PC-9 (cell line): ENCODE measurements at regions not wholly inside any gene's neighbourhood (a gene's known extent, or its start where the extent isn't known, plus 50 kb on each side); places are given as distances from the start of the nearest gene placed in this dataset.

ENCODE experiments used
- BruUV-seq: library from RNA; stranded (reverse); fragments of 400-500 nt; replicated peaks from 2 replicates; lab custom pipeline; 2021; lab: Mats Ljungman, UMichigan
- CTCF ChIA-PET: fragments of 300-600 bp; sonication (Branson Sonifier 250); formaldehyde crosslinking; loops from one replicate; lab custom pipeline; 2022; ENCODE audit warnings: antibody characterized with exemption; lab: Charles Lee
- POLR2A ChIA-PET: fragments of 300-600 bp; sonication (Branson Sonifier 250); formaldehyde crosslinking; loops from one replicate; lab custom pipeline; 2022; ENCODE audit warnings: antibody characterized with exemption; ENCODE audit not compliant: unreplicated experiment; lab: Charles Lee
- DNase-seq, 2 experiments: peaks; one replicate each; pipeline versions ENCODE4 v3.0.0 to v3.0.0-alpha.2; 2015 to 2022; ENCODE audit warnings: mixed read lengths in 1 of 2
- H2AFZ ChIP-seq: fragments of 200-600 bp; sonication (generic); 2 replicates; pipeline ENCODE4 v1.8.1; 2017; ENCODE audit warnings: antibody characterized with exemption
- H3F3A ChIP-seq: fragments of 200-600 bp; sonication (generic); 2 replicates; pipeline ENCODE4 v1.8.1; 2017; ENCODE audit warnings: antibody characterized with exemption, mild to moderate bottlenecking, low read depth; ENCODE audit not compliant: insufficient read depth
- H3K27ac ChIP-seq: fragments of 200-600 bp; sonication (generic); 2 replicates; pipeline ENCODE4 v1.6.1; 2016; ENCODE audit warnings: mixed run types
- H3K27me3 ChIP-seq: fragments of 200-600 bp; sonication (generic); 2 replicates; pipeline ENCODE4 v1.6.1; 2016; ENCODE audit warnings: low read depth, mixed run types; ENCODE audit not compliant: insufficient read depth
- H3K36me3 ChIP-seq: fragments of 200-600 bp; sonication (generic); 2 replicates; pipeline ENCODE4 v1.6.1; 2016; ENCODE audit warnings: low read depth, mixed run types
- H3K4me1 ChIP-seq: fragments of 200-600 bp; sonication (generic); replicated peaks from 2 replicates; pipeline ENCODE4 v1.6.1; 2016; ENCODE audit warnings: mixed run types; ENCODE audit not compliant: insufficient read depth
- H3K4me2 ChIP-seq: fragments of 200-600 bp; sonication (generic); 2 replicates; pipeline ENCODE4 v1.6.1; 2017; ENCODE audit warnings: mixed run types
- H3K4me3 ChIP-seq: fragments of 200-600 bp; sonication (generic); 2 replicates; pipeline ENCODE4 v1.6.1; 2016; ENCODE audit warnings: mixed run types
- H3K79me2 ChIP-seq: fragments of 200-600 bp; sonication (generic); 2 replicates; pipeline ENCODE4 v1.6.1; 2017; ENCODE audit warnings: low read depth, mixed run types
- H3K9me2 ChIP-seq: fragments of 200-600 bp; sonication (generic); 2 replicates; pipeline ENCODE4 v1.8.1; 2017; ENCODE audit warnings: mild to moderate bottlenecking; ENCODE audit not compliant: insufficient read depth
- H3K9me3 ChIP-seq: fragments of 200-600 bp; sonication (generic); 2 replicates; pipeline ENCODE4 v1.8.1; 2016; ENCODE audit warnings: low read depth; ENCODE audit not compliant: insufficient read depth
- H4K20me1 ChIP-seq: fragments of 200-600 bp; sonication (generic); 2 replicates; pipeline ENCODE4 v1.8.1; 2017; ENCODE audit not compliant: insufficient read depth
- EZH2 ChIP-seq: fragments of 200-600 bp; sonication (generic); IDR thresholded peaks from 2 replicates; pipeline ENCODE4 v1.8.0; 2017; ENCODE audit warnings: antibody characterized with exemption, low read depth
- intact Hi-C: fragments of 100-400 bp; cut with micrococcal nuclease; formaldehyde crosslinking; loops from one replicate; pipeline ENCODE4 v1.10.0; 2022; ENCODE audit not compliant: unreplicated experiment
- TF ChIP-seq, protein P1 (sequence below): fragments of 200-600 bp; sonication (generic); conservative IDR thresholded peaks from 2 replicates; pipeline ENCODE4 v1.6.1; 2017; ENCODE audit warnings: mixed run types, antibody characterized with exemption, mild to moderate bottlenecking, moderate library complexity

DNA sequence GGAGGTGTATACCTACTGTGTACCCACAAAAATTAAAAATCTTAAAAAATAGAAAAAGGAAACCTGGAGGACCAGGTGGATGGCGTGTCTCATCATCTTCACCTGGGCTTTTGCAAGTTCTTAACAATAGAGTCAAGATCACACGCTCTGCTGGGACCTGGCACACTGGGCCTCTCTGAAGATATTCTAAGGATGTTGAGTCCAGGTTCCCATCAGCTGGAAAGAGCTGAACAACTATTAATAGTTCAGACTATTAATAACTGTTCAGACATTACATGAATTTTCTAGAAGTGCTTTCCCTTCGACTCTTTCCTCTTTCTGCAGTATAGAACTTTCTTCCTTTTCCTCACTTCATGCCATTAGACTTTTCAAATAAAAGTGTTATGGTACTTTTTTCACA is 320.2 kb upstream of the IL12A start:
- intact Hi-C loops, result no loop called here
- Histone ChIP-seq H3F3A (no peaks in the 10 kb centered on the region), H3K4me3 (no peak overlapping the region), H3K9me2 (no peaks in the 10 kb centered on the region), H3K36me3 (no peaks in the 10 kb centered on the region), H3K9me3 (peaks cover under 1% of the 10 kb centered on the region; the same call in 1 of the 2 replicates), H3K4me1 (no peaks in the 10 kb centered on the region), H3K79me2 (no peaks in the 10 kb centered on the region), H3K4me2 (no peak overlapping the region), H3K27me3 (no peaks in the 10 kb centered on the region), H2AFZ (no peak overlapping the region), H4K20me1 (no peaks in the 10 kb centered on the region), H3K27ac (no peak overlapping the region)
- no TSS peak for BruUV-seq
- no peak for TF ChIP-seq EZH2
- POLR2A ChIA-PET, result no interaction called here
- DNase-seq, result no peak
- CTCF ChIA-PET, result no interaction called here

DNA sequence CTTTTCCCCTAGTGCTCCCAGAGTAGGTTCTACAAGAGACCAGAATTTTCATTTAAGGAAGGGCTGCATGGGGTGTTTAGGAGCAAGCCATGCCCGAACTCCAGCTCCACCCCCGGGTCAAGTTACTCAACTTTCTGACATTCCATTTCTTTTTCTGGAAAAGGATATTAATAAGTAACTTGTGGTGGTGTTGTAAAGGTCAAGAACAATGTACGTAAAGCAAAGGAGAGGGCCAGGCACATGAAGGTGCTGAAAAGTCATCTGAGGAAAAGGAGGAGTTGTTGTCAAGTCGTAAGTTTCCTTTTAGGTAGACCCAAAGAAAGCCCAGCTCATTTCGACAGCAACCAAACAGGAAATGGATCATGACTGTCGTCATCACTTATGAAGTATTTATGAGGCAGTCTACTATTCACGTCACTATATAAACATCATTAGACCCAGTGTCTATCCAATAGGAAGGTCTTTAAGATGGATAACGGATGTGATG is 319.6 kb upstream of the IL12A start:
- H3K36me3 ChIP-seq, result no peaks in the 10 kb centered on the region
- H3F3A ChIP-seq, result no peaks in the 10 kb centered on the region
- H3K4me1 ChIP-seq, result no peaks in the 10 kb centered on the region
- no peak overlapping the region for H2AFZ ChIP-seq
- no peaks in the 10 kb centered on the region for H3K79me2 ChIP-seq
- no peak overlapping the region for H3K4me2 ChIP-seq
- H3K27me3 ChIP-seq, result no peaks in the 10 kb centered on the region
- intact Hi-C loops, result no loop called here
- no TSS peak for BruUV-seq
- no peaks in the 10 kb centered on the region for H3K9me2 ChIP-seq
- TF ChIP-seq, protein P1, sequence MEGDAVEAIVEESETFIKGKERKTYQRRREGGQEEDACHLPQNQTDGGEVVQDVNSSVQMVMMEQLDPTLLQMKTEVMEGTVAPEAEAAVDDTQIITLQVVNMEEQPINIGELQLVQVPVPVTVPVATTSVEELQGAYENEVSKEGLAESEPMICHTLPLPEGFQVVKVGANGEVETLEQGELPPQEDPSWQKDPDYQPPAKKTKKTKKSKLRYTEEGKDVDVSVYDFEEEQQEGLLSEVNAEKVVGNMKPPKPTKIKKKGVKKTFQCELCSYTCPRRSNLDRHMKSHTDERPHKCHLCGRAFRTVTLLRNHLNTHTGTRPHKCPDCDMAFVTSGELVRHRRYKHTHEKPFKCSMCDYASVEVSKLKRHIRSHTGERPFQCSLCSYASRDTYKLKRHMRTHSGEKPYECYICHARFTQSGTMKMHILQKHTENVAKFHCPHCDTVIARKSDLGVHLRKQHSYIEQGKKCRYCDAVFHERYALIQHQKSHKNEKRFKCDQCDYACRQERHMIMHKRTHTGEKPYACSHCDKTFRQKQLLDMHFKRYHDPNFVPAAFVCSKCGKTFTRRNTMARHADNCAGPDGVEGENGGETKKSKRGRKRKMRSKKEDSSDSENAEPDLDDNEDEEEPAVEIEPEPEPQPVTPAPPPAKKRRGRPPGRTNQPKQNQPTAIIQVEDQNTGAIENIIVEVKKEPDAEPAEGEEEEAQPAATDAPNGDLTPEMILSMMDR, result no peak
- no peak for TF ChIP-seq EZH2
- DNase-seq, result no peak
- H3K27ac ChIP-seq, result no peak overlapping the region
- H4K20me1 ChIP-seq, result no peaks in the 10 kb centered on the region
- ChIA-PET POLR2A (no interaction called here), CTCF (no interaction called here)
- H3K4me3 ChIP-seq, result no peak overlapping the region
- no peaks in the 10 kb centered on the region for H3K9me3 ChIP-seq

DNA sequence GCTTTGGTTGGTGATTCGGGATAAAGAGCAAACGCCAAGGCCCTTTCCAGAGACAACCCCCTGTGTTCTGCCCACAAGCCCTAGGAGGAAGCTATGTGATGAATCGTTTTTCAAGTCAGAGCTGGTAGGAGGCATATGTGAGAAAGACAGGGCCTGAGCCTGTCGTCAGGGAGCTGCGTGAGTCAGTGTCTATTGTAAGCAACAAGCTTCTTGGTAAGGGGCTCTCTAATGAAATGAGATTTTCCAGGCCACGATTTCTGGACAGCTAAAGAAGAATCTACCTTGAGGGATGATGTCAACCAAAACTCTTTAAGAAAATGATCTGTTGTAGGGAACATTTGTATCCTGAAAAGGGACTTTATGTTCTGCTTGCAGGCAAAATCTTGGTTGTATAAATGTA is 318.9 kb upstream of the IL12A start:
- DNase-seq, result no peak
- no peaks in the 10 kb centered on the region for H3K36me3 ChIP-seq
- TF ChIP-seq, protein P1, result no peak
- TF ChIP-seq EZH2, result no peak
- ChIA-PET POLR2A (no interaction called here), CTCF (interaction anchor here (0.6 kb wide), 1 partner anchor 259 kb away, joined by 4 read pairs; no protein-coding TSS in a partner anchor)
- H3K4me1 ChIP-seq, result no peaks in the 10 kb centered on the region
- BruUV-seq, result no TSS peak
- no peaks in the 10 kb centered on the region for H3F3A ChIP-seq
- no peaks in the 10 kb centered on the region for H3K79me2 ChIP-seq
- no peaks in the 10 kb centered on the region for H4K20me1 ChIP-seq
- H3K4me3 ChIP-seq, result no peak overlapping the region
- H3K9me3 ChIP-seq, result no peaks in the 10 kb centered on the region
- H3K27ac ChIP-seq, result no peak overlapping the region
- intact Hi-C loops, result no loop called here
- no peaks in the 10 kb centered on the region for H3K9me2 ChIP-seq
- H3K4me2 ChIP-seq, result no peak overlapping the region
- no peak overlapping the region for H2AFZ ChIP-seq
- no peaks in the 10 kb centered on the region for H3K27me3 ChIP-seq
